ENCODE measurements at regions not wholly inside any gene's neighbourhood (a gene's known extent, or its start where the extent isn't known, plus 50 kb on each side); places are given as distances from the start of the nearest gene placed in this dataset.

DNA sequence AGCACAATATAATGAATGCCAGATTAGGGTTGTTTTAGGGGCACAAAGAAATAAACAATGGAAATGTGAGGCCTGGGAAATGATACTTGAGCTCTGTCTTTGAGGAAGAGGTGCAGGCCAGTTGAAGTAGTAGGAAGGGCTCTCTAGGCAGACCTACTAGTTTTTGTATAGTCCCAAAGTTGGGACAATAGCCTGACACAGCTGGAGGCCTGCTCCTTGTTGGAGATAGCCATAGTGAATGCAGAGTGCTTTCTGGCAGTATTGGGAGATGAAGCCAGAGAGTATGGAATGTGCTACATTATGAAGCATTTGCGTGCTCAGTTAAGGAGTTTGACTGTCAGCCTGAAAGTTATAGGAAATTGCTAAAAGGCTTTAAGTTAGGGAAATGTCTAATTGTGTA is 251.2 kb upstream of the ZPLD1 start:
- TF ChIP-seq, protein P1, sequence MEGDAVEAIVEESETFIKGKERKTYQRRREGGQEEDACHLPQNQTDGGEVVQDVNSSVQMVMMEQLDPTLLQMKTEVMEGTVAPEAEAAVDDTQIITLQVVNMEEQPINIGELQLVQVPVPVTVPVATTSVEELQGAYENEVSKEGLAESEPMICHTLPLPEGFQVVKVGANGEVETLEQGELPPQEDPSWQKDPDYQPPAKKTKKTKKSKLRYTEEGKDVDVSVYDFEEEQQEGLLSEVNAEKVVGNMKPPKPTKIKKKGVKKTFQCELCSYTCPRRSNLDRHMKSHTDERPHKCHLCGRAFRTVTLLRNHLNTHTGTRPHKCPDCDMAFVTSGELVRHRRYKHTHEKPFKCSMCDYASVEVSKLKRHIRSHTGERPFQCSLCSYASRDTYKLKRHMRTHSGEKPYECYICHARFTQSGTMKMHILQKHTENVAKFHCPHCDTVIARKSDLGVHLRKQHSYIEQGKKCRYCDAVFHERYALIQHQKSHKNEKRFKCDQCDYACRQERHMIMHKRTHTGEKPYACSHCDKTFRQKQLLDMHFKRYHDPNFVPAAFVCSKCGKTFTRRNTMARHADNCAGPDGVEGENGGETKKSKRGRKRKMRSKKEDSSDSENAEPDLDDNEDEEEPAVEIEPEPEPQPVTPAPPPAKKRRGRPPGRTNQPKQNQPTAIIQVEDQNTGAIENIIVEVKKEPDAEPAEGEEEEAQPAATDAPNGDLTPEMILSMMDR (IDR thresholded peaks at IDR 0.05): no peak
- no peak for TF ChIP-seq POLR2A (IDR thresholded peaks at IDR 0.05)
